HL-60/S4 treated with phorbol 12-myristate 13-acetate at 8.2 ng/mL for 4 days and 3 days (cell line): ENCODE measurements at regions not wholly inside any gene's neighbourhood (a gene's known extent, or its start where the extent isn't known, plus 50 kb on each side); places are given as distances from the start of the nearest gene placed in this dataset.
"Not testable (repeated sequence)": the region's sequence is repeated elsewhere in the genome, so short reads cannot be mapped to it uniquely, and the experiment has no call there.

Experiments used
- in situ Hi-C: fragments of 300-500 bp; cut with MboI; formaldehyde crosslinking; loops from 2 replicates; pipeline ENCODE4 v1.15.0; 2022; ENCODE audit warnings: low sequenced_read_pairs

DNA sequence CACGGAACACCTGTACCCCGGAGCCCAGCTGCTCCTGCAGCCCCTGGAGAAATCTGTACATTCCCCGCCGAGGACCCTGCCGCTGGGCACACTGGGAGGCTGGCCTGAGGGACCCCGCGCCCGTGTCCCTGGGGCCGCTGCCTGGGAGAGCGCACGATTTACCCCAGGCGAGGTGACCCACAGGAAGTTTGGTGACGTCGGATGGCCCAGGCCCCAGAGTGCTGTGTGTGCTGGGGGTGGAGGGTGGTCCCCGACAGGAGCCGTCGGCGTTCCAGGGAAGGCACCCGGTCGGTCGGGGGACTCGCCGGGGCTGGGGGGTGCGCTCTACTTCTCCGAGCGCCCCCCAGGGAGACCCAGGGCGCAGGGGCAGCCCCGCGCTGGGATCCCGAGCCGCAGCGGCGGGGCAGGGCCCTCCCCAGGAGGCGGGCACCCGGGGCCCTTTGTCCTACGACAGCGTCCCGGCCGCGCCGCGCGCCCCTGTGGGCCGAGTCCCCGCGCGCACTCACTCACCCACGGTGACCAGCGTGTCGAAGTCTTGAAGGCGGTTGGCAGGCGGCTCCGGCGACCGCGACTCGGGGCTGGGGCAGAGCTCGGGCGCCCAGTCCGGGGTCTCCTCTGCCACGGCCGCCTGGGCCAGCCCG, 167.9 kb upstream of the PRKX start:
- in situ Hi-C loops = not testable (repeated sequence)

DNA sequence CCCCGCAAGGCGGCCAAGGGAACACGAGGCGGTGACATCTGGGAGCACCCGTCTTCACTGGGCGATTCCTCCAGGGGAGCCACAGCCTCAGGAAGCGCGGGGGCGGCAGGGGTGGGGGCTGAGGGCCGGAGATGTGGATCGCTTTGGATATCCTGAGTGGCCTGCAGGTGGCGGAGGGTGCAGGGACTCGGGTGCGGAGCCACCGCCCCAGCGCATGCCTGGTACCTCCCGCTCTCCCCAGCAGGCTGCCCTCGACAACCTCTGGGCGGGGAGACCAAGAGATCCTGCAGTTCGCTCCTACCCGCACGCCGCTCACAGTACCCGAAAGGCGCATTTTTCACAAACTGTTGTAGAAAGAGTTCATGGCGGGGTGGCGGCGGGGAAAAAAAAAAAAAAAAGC, 162.9 kb upstream of the PRKX start:
- in situ Hi-C loops = not testable (repeated sequence)

DNA sequence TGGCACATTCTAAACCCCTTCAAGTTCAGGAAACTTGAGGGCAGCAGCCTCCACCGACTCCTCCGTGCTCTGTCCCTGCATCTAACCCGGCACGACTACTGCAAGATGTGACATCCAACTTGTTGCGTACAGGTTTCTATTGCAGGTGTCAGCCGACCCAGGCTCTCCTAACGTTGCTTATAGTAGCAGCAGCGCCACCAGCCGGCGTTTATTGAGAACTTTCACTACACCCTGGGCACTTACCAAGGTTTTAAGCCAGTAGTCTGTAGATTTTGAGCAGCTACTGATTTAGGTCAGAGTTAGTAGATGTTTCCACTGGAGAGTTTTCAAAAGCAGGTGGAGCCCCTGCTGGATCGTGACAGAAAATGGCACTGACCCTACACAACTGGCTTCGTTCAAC, 162.2 kb upstream of the PRKX start:
- in situ Hi-C loops = not testable (repeated sequence)

- in situ Hi-C loops = not testable (repeated sequence)
These were observed 158.9 kb upstream of the PRKX start for GRCh38 chrX:3872226-3872879.

DNA sequence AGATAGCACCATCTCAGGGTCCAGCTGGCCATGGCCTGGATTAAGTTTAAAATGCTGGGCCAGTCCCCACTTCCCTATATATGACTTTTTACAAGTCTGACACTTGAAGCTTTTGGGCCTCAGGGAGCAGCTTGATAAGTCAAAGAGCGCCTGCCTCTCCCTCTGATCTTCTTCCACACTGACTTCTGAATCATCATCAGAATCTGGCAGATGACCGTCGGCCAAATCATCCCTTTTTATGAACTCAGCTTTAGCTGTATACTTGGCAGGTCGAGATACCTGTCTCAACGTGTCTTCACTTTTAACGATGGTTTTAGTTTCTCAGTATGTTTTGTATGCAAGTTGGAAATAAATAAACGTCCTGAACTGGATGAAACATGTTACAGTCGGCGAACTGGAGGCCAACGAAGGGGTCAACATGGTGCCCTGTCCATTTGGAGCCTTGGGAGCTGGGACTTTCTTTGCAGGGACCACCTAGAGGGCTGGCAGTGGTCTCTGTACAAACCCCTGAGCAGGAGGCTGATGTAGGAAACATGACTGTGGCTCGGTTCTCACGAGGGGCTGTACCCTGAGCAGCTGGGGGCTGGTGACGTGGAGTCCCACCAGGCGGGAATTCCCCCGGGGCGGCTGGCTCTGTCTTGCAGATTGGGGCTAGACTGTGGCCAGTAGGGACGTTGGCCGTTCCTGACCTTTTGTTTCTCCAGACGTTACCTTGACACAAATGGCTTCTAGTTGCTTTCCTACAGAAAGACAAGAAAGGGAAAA, 153.8 kb upstream of the PRKX start:
- in situ Hi-C loops = not testable (repeated sequence)

DNA sequence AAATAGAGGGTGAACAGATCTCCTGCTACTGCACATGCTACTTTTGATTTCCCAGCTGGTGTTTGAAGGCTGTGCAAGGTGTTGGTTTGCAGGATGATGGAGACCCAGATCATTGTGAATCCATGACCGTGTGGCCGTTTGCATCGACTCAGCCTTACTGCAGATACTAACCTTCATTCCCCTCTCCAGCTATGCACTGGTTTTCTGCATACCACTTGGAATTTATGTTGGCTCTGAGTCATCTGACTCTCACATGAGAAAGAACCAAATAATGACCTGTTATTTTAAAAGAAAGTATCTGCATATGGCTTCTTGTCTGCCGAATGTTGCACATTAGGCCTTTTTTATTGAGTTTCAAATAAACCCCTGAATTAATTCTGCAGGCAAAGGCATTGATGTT, 144.9 kb upstream of the PRKX start:
- in situ Hi-C loops = not testable (repeated sequence)

DNA sequence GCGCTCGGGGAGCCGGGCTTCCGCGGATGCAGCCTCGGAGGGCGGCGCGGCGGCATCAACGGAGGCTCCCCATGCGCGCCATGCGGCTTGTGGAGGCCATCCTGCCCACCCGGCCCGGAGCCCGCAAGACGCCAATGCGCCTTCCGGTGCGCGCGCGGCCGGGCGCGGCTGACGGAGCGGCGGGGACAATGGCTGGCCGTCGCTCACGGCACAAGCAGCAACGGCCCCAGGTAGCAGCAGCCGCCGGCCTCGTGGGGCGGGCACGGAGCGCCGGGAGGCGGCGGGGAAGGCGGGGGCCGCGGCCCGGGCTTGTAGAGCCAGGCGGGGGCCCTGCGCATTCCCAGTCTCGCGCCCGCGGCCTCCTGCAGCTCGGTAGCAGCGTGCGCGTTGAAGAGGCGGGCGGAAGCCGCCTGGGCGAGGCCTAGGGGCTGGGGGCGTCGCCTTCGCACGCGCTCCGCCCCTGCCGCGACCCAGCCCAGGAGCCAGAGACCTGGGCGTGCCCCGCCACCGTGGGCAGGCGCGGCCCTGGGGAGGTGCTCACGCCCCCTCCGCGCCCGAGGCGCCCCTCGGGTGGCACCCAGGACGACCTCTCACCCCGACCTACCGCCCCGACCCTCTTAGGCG, 130.2 kb upstream of the PRKX start:
- in situ Hi-C loops = not testable (repeated sequence)

GRCh38 chrX:3842822-3843521, 129.5 kb upstream of the PRKX start:
- in situ Hi-C loops = not testable (repeated sequence)

- in situ Hi-C loops = not testable (repeated sequence)
These were observed 125.3 kb upstream of the PRKX start for GRCh38 chrX:3838754-3839153.

GRCh38 chrX:3837958-3838643, 124.7 kb upstream of the PRKX start:
- in situ Hi-C loops = not testable (repeated sequence)

GRCh38 chrX:3837211-3837610, 123.8 kb upstream of the PRKX start:
- in situ Hi-C loops = not testable (repeated sequence)

GRCh38 chrX:3833761-3834542, 120.5 kb upstream of the PRKX start:
- in situ Hi-C loops = not testable (repeated sequence)

DNA sequence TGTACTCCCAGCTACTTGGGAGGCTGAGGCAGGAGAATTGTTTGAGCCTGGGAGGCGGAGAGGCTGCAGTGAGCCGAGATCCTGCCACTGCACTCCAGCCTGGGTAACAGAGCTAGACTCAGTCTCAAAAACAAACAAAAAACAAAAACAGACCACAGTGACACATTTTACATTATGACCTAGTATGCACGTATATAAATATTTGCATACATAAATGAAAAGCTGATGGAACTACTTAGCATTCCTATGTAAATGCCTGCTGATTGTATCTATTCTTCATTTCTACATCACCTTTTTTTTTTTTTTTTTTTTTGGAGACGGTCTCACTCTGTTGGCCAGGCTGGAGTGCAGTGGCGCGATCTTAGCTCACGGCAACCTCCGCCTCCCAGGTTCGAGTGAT, 116.6 kb upstream of the PRKX start:
- in situ Hi-C loops = not testable (repeated sequence)

- in situ Hi-C loops = not testable (repeated sequence)
These were observed 115.6 kb upstream of the PRKX start for GRCh38 chrX:3829041-3829531.

GRCh38 chrX:3828378-3829040, 115.1 kb upstream of the PRKX start:
- in situ Hi-C loops = not testable (repeated sequence)

- in situ Hi-C loops = not testable (repeated sequence)
These were observed 110.6 kb upstream of the PRKX start for GRCh38 chrX:3824008-3824407.

DNA sequence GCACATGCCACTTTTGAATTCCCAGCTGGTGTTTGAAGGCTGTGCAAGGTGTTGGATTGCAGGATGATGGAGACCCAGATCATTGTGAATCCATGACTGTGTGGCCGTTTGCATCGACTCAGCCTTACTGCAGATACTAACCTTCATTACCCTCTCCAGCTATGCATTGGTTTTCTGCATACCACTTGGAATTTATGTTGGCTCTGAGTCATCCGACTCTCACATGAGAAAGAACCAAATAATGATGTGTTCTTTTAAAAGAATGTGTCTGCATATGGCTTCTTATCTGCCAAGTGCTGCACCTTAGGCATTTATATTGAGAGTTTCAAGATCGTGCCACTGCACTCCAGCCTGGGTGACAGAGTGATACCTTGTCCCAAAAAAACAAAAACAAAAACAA, 106.7 kb upstream of the PRKX start:
- in situ Hi-C loops = no loop called here

DNA sequence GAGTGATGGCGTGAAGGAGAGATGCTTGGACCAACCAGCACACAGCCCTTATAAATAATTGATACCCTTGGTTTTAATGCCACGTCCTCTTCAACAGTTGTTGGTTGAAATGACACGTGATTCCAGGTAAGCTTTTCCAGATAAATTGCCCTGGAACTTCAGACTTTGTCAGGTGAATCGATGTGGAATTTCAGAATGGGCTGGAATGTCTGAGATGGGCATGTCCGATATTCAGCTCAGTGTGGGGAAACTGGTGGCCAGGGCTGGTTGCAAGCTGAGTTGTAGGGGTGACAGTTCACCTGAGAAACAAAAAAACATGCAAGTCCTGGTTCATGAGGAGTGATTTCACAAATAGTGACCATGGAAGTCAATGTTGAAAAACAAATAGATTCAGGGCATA, 104.0 kb upstream of the PRKX start:
- in situ Hi-C loops = not testable (repeated sequence)
